ENCODE measurements at regions not wholly inside any gene's neighbourhood (a gene's known extent, or its start where the extent isn't known, plus 50 kb on each side); places are given as distances from the start of the nearest gene placed in this dataset.
A peak's percentile ranks its signal among the peaks of the same experiment; 100 is the strongest.

DNA sequence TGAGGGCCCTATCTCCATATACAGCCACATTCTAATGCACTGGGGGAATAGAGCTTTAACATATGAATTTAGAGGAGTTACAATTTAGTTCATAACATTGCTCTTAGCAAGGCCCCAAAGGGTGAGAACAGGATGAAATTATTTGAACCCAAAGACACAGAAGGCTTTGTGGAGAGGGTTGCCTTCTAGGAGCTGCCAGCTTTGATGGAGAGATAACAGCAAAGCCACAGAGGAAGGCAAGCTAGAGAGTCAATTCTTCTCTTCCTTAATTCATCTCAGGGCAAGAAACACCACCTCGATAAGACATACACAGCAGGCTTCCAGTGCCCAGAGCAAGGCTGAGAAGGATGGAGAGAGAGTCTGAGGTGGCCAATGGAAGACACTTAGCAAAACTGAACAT lies 94.8 kb upstream of the TMPRSS15 start:
- ATAC-seq (ENCODE audit: insufficient number of reproducible peaks, low FRiP score, low read depth) (no peak), DNase-seq (ENCODE audit: low spot score) (no peak)
- TF ChIP-seq, protein P1, sequence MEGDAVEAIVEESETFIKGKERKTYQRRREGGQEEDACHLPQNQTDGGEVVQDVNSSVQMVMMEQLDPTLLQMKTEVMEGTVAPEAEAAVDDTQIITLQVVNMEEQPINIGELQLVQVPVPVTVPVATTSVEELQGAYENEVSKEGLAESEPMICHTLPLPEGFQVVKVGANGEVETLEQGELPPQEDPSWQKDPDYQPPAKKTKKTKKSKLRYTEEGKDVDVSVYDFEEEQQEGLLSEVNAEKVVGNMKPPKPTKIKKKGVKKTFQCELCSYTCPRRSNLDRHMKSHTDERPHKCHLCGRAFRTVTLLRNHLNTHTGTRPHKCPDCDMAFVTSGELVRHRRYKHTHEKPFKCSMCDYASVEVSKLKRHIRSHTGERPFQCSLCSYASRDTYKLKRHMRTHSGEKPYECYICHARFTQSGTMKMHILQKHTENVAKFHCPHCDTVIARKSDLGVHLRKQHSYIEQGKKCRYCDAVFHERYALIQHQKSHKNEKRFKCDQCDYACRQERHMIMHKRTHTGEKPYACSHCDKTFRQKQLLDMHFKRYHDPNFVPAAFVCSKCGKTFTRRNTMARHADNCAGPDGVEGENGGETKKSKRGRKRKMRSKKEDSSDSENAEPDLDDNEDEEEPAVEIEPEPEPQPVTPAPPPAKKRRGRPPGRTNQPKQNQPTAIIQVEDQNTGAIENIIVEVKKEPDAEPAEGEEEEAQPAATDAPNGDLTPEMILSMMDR (IDR thresholded peaks at IDR 0.05): no peak
- Histone ChIP-seq H3K27me3 (replicated peaks; ENCODE audit: insufficient read depth) (no peaks in the 10 kb centered on the region), H3K36me3 (no peaks in the 10 kb centered on the region), H3K4me1 (ENCODE audit: control insufficient read depth in 1 of 2, low read depth in 2 of 2) (no peaks in the 10 kb centered on the region), H3K4me3 (no peak overlapping the region), H3K9me3 (no peaks in the 10 kb centered on the region), H3K27ac (no peak overlapping the region)

- DNase-seq (ENCODE audit: low spot score) (no peak), ATAC-seq (ENCODE audit: insufficient number of reproducible peaks, low FRiP score, low read depth) (no peak)
- TF ChIP-seq, protein P1 (IDR thresholded peaks at IDR 0.05): peak; percentile 63
- Histone ChIP-seq H3K4me3 (no peak overlapping the region), H3K4me1 (ENCODE audit: control insufficient read depth in 1 of 2, low read depth in 2 of 2) (no peaks in the 10 kb centered on the region), H3K9me3 (no peaks in the 10 kb centered on the region), H3K27me3 (replicated peaks; ENCODE audit: insufficient read depth) (no peaks in the 10 kb centered on the region), H3K27ac (no peak overlapping the region), H3K36me3 (no peaks in the 10 kb centered on the region)
Measured at GRCh38 chr21:18499761-18500376, 96.3 kb upstream of the TMPRSS15 start.

DNA sequence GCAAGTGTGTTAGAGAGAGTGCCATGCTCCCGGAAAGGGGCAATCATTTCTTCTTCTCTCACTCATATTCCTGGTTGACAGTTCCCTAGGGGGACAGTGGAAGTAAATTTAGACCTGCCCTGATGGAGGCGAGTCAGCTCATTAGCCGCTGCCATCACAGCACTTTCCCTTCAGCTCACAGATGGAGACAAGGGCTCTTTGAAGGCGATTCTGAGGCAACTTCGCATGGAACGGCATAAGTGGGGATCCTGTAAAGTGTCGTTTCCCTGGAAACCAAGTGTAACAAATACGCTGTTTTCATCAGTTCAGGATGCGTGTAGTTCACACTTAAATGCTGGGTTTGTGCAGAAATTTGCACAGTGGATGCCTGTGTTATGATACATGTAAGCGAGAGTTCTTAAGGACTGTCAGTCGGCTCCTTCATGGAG lies 114.5 kb upstream of the TMPRSS15 start:
- no peaks in the 10 kb centered on the region for H3K9me3 ChIP-seq
- TF ChIP-seq, protein P1 (IDR thresholded peaks at IDR 0.05): no peak
- H3K4me1 ChIP-seq (ENCODE audit: control insufficient read depth in 1 of 2, low read depth in 2 of 2): no peaks in the 10 kb centered on the region
- DNase-seq (ENCODE audit: low spot score) (no peak), ATAC-seq (ENCODE audit: insufficient number of reproducible peaks, low FRiP score, low read depth) (no peak)
- no peaks in the 10 kb centered on the region for H3K36me3 ChIP-seq
- no peaks in the 10 kb centered on the region for H3K27me3 ChIP-seq (replicated peaks; ENCODE audit: insufficient read depth)
- no peak overlapping the region for H3K27ac ChIP-seq
- no peak overlapping the region for H3K4me3 ChIP-seq

DNA sequence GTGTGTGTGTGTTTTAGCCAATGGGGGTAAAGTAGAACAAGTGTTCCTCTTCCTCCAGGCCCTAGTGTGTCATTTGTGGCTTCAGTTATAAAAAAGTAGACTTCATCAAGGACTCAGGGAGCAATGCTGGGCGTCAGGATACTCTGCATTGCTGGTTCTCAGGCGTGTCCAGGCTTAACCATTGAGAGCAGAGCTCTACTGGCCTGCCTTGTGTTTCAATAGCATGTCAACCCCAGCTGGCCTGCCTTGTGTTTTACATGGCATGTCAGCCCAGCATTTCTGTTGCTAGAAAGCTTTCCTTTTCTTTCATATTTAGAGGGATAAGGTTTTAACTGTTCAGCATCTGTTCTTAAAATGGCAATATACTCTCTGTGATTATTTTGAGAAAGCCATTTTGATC lies 117.6 kb upstream of the TMPRSS15 start:
- ATAC-seq (ENCODE audit: insufficient number of reproducible peaks, low FRiP score, low read depth): no peak
- H3K27ac ChIP-seq: no peak overlapping the region
- DNase-seq (ENCODE audit: low spot score): no peak
- no peaks in the 10 kb centered on the region for H3K36me3 ChIP-seq
- H3K9me3 ChIP-seq: no peaks in the 10 kb centered on the region
- H3K4me3 ChIP-seq: no peak overlapping the region
- no peaks in the 10 kb centered on the region for H3K27me3 ChIP-seq (replicated peaks; ENCODE audit: insufficient read depth)
- TF ChIP-seq, protein P1 (IDR thresholded peaks at IDR 0.05): no peak
- no peaks in the 10 kb centered on the region for H3K4me1 ChIP-seq (ENCODE audit: control insufficient read depth in 1 of 2, low read depth in 2 of 2)

- Histone ChIP-seq H3K36me3 (no peaks in the 10 kb centered on the region), H3K9me3 (no peaks in the 10 kb centered on the region), H3K4me3 (no peak overlapping the region), H3K4me1 (ENCODE audit: control insufficient read depth in 1 of 2, low read depth in 2 of 2) (no peaks in the 10 kb centered on the region), H3K27ac (no peak overlapping the region), H3K27me3 (replicated peaks; ENCODE audit: insufficient read depth) (no peaks in the 10 kb centered on the region)
- ATAC-seq (ENCODE audit: insufficient number of reproducible peaks, low FRiP score, low read depth): no peak
- TF ChIP-seq, protein P1 (IDR thresholded peaks at IDR 0.05): peak; percentile 24
- no peak for DNase-seq (ENCODE audit: low spot score)
Measured at GRCh38 chr21:18522181-18522972, 118.8 kb upstream of the TMPRSS15 start.
